Endodermal cell (in vitro differentiated cells): ENCODE measurements at regions not wholly inside any gene's neighbourhood (a gene's known extent, or its start where the extent isn't known, plus 50 kb on each side); places are given as distances from the start of the nearest gene placed in this dataset.
A peak's percentile ranks its signal among the peaks of the same experiment; 100 is the strongest.
"Not testable (repeated sequence)": the region's sequence is repeated elsewhere in the genome, so short reads cannot be mapped to it uniquely, and the experiment has no call there.

Experiments used
- DNase-seq: peaks from one replicate; pipeline ENCODE4 v3.0.0-alpha.2; 2017
- H3K27ac ChIP-seq: 2 replicates; pipeline ENCODE4 v1.5.1; 2013; ENCODE audit warnings: mild to moderate bottlenecking, low read depth, low read length, moderate library complexity
- H3K27me3 ChIP-seq: 2 replicates; pipeline ENCODE4 v1.6.1; 2013; ENCODE audit warnings: mild to moderate bottlenecking, low read length, moderate library complexity; ENCODE audit not compliant: insufficient read depth, control insufficient read depth, poor library complexity, severe bottlenecking
- H3K36me3 ChIP-seq: 2 replicates; pipeline ENCODE4 v1.7.0; 2013; ENCODE audit warnings: mild to moderate bottlenecking, low read length, moderate library complexity; ENCODE audit not compliant: control insufficient read depth, insufficient read depth
- H3K4me1 ChIP-seq: one replicate; pipeline ENCODE4 v1.7.0; 2013; ENCODE audit warnings: low read length; ENCODE audit not compliant: control insufficient read depth, insufficient read depth
- H3K4me3 ChIP-seq: 2 replicates; pipeline ENCODE4 v1.5.1; 2013; ENCODE audit warnings: mild to moderate bottlenecking, low read length, moderate library complexity
- H3K9ac ChIP-seq: 2 replicates; pipeline ENCODE4 v1.6.1; 2013; ENCODE audit warnings: mild to moderate bottlenecking, low read length, moderate library complexity; ENCODE audit not compliant: poor library complexity, severe bottlenecking; ENCODE audit errors: extremely low read depth
- H3K9me3 ChIP-seq: 2 replicates; pipeline ENCODE4 v1.6.1; 2013; ENCODE audit warnings: mild to moderate bottlenecking, low read length, moderate library complexity; ENCODE audit not compliant: control insufficient read depth
- H3K27ac Mint-ChIP-seq: 2 replicates; pipeline ENCODE4 v1.8.0; 2020; ENCODE audit warnings: mixed read lengths
- H3K27me3 Mint-ChIP-seq: 2 replicates; pipeline ENCODE4 v1.8.0; 2021; ENCODE audit warnings: mild to moderate bottlenecking, mixed read lengths; ENCODE audit not compliant: insufficient read depth
- H3K36me3 Mint-ChIP-seq: 2 replicates; pipeline ENCODE4 v1.8.0; 2020; ENCODE audit warnings: low read depth, mixed read lengths
- H3K4me1 Mint-ChIP-seq: 2 replicates; pipeline ENCODE4 v1.8.0; 2020; ENCODE audit warnings: mixed read lengths
- H3K4me3 Mint-ChIP-seq: 2 replicates; pipeline ENCODE4 v1.8.0; 2020; ENCODE audit warnings: mild to moderate bottlenecking, moderate library complexity, mixed read lengths
- H3K9me3 Mint-ChIP-seq: 2 replicates; pipeline ENCODE4 v1.8.0; 2020; ENCODE audit warnings: mild to moderate bottlenecking, mixed read lengths
- WGBS, 2 experiments: methylation state at CpG; one replicate each; pipeline versions ENCODE4 v1.1.5 to v1.1.7; 2013; ENCODE audit warnings: missing lambda C conversion rate in 2 of 2, mixed read lengths in 1 of 2; ENCODE audit not compliant: insufficient coverage in 1 of 2, insufficient read length in 1 of 2; 5-methylcytosine and 5-hydroxymethylcytosine counted together
- TF ChIP-seq, protein P1 (sequence below): fragments of 200-600 bp; sonication (generic); conservative IDR thresholded peaks from 2 replicates; pipeline ENCODE4 v1.5.0; 2021; ENCODE audit warnings: antibody characterized with exemption, mild to moderate bottlenecking

GRCh38 chr4:118591339-118592046, 93.7 kb upstream of the METTL14 start:
- H3K9me3 ChIP-seq, H3K27me3 Mint-ChIP-seq, H3K36me3 ChIP-seq, H3K9me3 Mint-ChIP-seq, H3K36me3 Mint-ChIP-seq, H3K27me3 ChIP-seq, H3K4me1 Mint-ChIP-seq, H3K4me1 ChIP-seq: not testable (repeated sequence)
- H3K27ac ChIP-seq: peak overlapping the region; percentile 71
- peak overlapping the region; percentile 100 for H3K27ac Mint-ChIP-seq
- TF ChIP-seq, protein P1, sequence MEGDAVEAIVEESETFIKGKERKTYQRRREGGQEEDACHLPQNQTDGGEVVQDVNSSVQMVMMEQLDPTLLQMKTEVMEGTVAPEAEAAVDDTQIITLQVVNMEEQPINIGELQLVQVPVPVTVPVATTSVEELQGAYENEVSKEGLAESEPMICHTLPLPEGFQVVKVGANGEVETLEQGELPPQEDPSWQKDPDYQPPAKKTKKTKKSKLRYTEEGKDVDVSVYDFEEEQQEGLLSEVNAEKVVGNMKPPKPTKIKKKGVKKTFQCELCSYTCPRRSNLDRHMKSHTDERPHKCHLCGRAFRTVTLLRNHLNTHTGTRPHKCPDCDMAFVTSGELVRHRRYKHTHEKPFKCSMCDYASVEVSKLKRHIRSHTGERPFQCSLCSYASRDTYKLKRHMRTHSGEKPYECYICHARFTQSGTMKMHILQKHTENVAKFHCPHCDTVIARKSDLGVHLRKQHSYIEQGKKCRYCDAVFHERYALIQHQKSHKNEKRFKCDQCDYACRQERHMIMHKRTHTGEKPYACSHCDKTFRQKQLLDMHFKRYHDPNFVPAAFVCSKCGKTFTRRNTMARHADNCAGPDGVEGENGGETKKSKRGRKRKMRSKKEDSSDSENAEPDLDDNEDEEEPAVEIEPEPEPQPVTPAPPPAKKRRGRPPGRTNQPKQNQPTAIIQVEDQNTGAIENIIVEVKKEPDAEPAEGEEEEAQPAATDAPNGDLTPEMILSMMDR: peak; percentile 38
- WGBS, 2 experiments: 0 to 1% methylated on average over 8 to 28 of the region's 28 CpGs
- DNase-seq: peak; percentile 97
- peak overlapping the region; percentile 84 for H3K4me3 ChIP-seq
- peak overlapping the region; percentile 84 for H3K9ac ChIP-seq
- H3K4me3 Mint-ChIP-seq: peak overlapping the region; percentile 94

DNA sequence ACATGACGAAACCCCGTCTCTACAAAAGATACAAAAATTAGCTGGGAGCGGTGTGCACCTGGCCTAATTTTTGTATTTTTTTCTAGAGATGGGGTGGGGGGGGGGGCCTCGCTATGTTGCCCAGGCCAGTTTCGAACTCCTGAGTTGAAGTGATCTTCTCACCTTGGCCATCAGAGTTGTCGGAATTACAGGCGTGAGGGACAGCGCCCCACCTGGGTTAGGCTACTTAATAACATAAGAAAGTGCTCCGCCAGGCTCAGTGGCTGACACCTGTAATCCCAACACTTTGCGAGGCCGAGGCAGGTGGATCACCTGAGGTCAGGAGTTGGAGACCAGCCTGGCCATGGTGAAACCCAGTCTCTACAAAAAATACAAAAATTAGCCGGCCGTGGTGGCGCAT, 92.9 kb upstream of the METTL14 start:
- not testable (repeated sequence) for DNase-seq, H3K36me3 Mint-ChIP-seq, H3K36me3 ChIP-seq, H3K27ac Mint-ChIP-seq, H3K27ac ChIP-seq, H3K27me3 Mint-ChIP-seq, H3K9me3 Mint-ChIP-seq, H3K27me3 ChIP-seq, H3K9me3 ChIP-seq, H3K4me1 Mint-ChIP-seq, H3K4me1 ChIP-seq
- 88 to 89% methylated on average over 3 to 9 of the region's 14 CpGs for WGBS, 2 experiments
- peak overlapping the region; percentile 94 for H3K4me3 Mint-ChIP-seq
- H3K9ac ChIP-seq: peak overlapping the region; percentile 84
- peak overlapping the region; percentile 84 for H3K4me3 ChIP-seq

DNA sequence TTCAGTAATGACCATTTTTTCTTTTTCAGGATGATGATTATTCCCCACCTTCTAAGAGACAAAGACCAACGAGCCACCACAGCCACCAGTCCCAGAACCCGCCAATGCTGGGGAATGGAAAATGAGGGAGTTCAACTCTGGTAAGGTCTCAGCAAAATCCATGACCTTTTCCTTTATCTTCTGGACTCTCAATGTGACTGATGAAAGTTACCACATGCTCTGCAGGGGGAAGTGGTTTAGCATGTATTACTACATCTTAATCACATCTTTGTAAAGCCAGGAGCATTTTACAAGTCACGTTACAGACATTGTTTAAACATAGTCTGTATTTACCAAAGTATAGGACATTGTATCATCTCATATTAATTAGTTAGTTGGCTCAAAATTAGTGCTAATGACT, 89.3 kb upstream of the METTL14 start:
- H3K9me3 Mint-ChIP-seq, DNase-seq, H3K9me3 ChIP-seq, H3K27me3 ChIP-seq, H3K27me3 Mint-ChIP-seq, H3K9ac ChIP-seq, H3K4me1 ChIP-seq, H3K4me1 Mint-ChIP-seq, H3K4me3 Mint-ChIP-seq, H3K36me3 ChIP-seq, H3K4me3 ChIP-seq, H3K27ac ChIP-seq, H3K36me3 Mint-ChIP-seq, H3K27ac Mint-ChIP-seq: not testable (repeated sequence)
- WGBS, 2 experiments: 100% methylated on average over 1 of the region's 3 CpGs; no CpG with 5 or more reads in 1 of the 2 experiments

DNA sequence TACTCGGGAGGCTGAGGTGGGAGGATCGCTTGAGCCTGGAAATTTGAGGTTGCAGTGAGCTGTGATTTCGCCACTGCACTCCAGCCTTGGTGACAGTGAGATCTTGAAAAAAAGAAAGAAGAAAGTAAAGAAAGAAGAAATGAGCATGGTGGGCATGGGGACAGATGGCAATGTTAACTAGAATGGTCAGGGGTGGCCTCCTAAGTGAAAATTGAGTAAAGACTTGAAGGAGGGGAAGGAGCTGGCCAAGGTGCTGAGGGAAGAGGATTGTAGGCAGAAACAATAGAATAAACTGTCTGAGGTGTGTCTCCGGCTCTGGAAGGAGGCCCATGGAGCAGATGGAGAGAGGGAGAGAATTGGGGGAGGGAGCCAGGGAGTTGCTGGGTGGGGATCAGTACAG, 60.1 kb upstream of the METTL14 start:
- not testable (repeated sequence) for H3K27me3 Mint-ChIP-seq, H3K27ac ChIP-seq, H3K27ac Mint-ChIP-seq, H3K4me1 Mint-ChIP-seq, H3K4me1 ChIP-seq, H3K36me3 ChIP-seq, H3K9me3 Mint-ChIP-seq, H3K9me3 ChIP-seq, H3K4me3 ChIP-seq, H3K4me3 Mint-ChIP-seq, H3K27me3 ChIP-seq, DNase-seq, H3K9ac ChIP-seq
- peaks cover 16% of the 10 kb centered on the region for H3K36me3 Mint-ChIP-seq
- WGBS, 2 experiments: 100% methylated on average over 3 of the region's 4 CpGs; no CpG with 5 or more reads in 1 of the 2 experiments
